Stimulated activated CD4-positive, alpha-beta T cell treated with anti-CD3 and anti-CD28 coated beads, Interleukin-4, amount 100 ng/mL, for 24 hours (primary cell): ENCODE measurements at regions not wholly inside any gene's neighbourhood (a gene's known extent, or its start where the extent isn't known, plus 50 kb on each side); places are given as distances from the start of the nearest gene placed in this dataset.

Experiments
- DNase-seq: peaks from one replicate; pipeline ENCODE4 v3.0.0-alpha.2; 2020

DNA sequence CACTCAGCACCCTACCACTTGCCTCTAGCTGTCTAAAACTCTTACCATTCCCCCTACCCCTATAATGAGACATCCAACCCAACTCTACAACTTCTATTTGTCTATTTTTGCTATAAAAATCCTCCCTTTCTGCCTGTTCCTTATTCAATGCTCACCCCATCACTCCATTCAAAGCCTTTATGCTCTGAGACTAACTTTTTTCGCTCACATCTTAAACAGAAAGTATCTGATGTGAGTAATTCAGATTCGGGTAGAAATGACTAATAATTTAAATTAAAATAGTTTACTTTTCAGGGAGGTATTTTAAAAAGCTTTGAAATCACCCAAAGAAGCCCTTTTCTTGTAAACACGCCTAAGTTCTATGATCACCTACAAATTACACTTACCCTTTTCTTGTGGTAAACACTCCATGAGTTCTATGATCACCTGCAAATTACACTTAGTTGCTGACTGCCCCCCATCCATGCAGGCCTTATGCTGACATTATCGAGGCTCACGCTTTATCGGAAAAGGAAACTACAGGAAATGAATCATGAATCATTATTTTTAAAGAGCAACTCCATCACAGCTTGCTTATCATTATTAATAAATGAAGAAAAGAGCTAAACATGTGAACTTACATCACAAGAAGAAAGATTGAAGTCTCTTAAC, 168.7 kb upstream of the PPP1R2C start:
- DNase-seq, result no peak

DNA sequence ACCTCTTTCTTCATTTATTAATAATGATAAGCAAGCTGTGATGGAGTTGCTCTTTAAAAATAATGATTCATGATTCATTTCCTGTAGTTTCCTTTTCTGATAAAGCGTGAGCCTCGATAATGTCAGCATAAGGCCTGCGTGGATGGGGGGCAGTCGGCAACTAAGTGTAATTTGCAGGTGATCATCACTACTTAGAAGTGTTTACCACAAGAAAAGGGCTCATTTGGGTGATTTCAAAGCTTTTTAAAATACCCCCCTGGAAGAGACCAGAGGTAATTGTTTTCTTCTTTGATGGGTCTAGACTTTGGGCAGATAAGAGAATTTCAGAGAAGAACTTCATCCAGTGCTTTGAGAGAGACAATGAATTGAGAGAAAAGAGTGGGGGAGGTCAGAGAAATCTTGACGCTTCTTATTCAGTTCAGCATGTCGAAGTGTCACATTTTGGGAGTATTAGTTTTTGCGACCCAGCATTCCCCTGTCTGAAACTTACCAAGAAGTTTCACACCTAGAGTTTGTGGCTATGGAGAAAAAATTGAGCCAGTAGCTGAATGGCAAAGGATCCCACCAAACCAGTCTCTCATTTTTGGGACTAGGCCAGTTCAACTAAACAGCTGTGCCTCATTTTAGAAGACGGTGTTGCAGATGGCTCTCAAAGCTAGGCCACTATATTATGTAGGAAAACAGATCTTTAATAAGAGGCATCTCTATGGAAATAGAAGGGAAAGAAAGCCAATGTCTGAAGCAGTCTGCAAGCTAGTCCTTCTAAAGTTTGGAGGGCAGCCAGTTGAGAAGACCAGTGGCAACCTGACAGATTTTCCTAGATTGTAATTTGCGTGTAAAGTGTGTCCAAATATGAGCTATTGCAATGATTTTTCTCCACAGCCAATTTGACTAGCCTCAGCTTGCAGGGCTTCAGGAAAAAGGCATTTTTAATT, 171.0 kb upstream of the PPP1R2C start:
- no peak for DNase-seq

DNA sequence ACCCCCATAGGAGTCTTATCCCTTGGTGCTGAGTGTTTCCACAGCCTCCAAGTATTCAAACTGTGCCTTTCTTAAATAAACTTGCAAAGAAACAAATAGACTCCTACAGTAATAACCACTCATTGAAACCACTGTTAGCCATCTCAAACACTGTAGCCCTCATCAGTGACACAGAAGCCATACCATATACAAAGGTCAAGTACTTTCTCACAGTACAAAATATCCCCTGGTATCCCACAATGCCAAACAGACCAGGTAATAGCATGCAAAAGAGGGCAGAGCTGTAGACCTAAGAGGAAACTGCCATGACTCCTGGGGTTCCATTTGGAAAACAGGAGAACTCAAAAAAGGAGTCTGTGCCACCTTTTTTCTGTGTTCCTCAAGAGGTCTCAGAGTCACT, 173.8 kb upstream of the PPP1R2C start:
- DNase-seq, result no peak

DNA sequence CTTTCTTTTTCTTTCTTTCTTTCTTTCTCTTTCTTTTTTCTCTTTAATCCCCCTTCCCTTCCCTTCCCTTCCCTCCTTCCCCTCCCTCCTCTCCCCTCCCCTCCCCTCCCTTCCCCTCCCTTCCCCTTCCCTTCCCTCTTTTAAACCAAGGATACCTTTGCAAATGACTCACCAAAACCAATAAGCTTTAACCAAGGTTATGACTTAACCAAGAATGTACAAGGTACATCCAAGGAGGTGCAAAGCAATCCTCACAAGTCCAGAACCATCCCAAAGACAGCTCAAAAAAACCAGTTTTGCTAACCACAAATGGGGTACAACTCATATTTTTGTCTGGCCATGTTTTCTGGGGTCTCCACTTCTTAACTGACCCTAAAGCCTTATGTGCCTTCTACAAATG, 174.7 kb upstream of the PPP1R2C start:
- no peak for DNase-seq

DNA sequence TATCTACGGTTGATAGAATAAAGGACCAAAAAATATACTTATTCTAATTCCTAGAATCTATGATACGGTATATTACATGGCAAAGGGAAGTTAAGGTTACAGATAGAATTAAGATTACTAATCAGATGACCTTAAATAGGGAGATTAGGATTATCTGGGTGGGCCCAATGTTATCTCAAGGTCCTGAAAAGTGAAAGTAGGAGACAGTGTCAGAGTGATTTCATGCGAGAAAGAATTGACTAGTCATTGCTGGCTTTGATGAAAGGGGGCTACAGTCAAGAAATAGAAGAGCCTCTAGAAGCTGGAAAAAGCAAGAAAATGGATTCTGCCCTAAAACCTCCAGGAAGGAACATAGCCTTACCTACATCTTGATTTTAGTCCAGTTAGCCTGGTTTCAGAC, 176.9 kb upstream of the PPP1R2C start:
- no peak for DNase-seq

DNA sequence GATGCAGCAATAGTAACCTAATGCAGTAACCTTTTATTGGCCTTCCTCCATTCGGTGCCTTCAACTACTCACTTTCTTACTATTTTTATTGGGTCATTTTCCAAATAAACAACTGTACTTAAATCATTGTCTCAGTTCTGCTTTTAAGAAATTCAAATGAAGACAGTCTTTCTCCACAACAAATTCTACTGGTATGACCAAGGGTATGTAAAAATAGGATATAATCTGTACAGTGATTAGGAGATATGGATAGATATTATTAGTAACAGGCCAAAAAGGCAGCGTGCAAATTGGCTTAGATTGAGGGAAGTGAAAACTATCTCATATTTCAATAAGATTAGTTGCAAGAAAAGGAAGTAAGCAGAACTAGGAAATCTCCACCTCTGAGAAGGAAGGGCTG, 177.4 kb upstream of the PPP1R2C start:
- DNase-seq, result no peak

DNA sequence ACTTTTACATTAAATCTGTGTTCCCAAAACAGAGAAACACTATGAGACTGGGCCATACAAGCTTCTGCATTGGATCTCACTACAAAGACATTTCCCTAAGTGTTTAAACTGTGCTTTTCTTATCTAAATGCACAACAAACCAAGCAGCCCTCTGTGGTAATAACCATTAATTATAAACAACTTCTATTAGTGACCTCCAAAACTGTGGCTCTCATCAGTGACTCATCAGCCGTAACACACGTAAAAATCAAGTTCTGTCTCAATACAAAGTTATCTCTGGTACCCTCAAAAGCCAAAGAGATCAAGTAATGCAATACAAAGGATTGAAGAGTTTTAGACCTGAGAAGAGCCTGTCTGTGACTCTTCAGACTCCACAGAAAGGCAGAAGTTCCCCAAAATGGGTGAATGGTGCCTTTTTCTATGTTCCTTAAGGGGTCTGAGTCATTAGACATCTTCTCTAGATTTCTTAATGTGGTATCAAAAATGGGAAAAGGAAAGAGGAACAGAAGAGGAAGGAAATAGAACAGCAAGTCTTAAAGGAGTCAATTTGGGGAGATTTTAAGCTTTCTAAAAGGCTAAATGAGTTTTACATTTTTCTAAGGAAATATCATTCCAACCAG, 189.8 kb upstream of the PPP1R2C start:
- no peak for DNase-seq

DNA sequence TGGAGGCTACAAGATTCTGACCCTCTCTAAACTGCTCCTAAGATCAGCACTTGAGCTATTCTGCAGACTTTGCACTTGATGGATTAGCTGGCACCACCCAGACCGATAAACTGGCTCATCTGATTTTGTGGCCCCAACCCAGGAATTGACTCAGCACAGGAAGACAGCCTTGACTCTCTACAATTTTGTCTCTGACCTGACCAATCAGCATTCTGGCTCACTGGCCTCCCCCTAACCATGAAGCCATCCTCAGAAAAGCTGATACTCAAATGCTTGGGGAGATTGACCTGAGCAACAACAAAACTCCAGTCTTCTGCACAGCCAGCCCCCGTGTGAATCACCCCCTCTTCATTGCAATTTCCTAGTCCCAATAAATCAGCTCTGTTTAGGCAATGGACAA, 195.4 kb upstream of the PPP1R2C start:
- no peak for DNase-seq

DNA sequence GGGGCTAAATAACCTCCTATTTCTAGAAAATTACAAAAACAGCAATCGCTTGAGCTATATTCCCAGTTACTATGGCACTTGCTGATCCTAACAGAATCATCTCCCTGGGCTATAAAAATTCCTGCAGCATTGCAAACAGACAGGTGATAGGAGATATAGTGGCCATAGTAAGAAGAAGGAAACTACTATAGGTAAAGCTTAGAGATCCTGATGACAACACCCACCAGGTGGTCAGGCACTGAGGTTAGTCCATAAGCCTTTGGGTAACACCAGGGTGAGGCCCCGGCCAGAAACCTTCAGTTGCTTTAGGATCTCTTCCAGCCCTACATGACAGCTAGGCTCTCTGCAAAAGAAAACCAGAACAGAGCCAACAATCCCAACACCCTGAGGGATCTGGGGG, 197.9 kb upstream of the PPP1R2C start:
- no peak for DNase-seq

DNA sequence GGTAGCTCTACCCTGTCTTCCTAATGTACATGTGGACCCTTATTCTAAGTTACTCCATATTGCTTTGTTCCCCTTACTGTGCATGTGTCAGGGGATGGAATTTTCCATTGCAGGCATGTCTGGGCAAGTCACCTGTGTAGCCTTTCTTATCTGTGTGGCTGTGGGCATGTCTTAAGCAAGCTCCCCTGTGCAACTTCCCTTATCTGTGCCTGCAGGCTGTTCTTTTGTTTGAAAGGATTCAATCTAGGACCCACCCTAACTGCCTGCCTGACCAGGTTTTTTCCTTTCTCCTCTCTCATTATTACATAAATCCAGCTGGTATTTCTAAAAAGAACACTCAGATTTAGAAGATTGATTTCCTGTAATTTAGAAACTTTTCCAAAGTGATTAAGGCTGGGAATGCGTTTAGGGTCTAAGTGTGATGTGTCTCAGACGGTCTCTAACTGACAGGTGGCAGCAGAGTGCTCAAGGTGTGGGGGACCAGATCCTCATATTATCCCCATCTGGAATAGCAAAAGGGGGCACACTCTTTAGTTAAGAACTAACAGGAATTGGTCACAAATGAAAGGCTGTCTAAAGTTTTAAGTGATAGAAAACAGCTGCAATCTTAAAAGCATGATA, 198.9 kb upstream of the PPP1R2C start:
- no peak for DNase-seq

DNA sequence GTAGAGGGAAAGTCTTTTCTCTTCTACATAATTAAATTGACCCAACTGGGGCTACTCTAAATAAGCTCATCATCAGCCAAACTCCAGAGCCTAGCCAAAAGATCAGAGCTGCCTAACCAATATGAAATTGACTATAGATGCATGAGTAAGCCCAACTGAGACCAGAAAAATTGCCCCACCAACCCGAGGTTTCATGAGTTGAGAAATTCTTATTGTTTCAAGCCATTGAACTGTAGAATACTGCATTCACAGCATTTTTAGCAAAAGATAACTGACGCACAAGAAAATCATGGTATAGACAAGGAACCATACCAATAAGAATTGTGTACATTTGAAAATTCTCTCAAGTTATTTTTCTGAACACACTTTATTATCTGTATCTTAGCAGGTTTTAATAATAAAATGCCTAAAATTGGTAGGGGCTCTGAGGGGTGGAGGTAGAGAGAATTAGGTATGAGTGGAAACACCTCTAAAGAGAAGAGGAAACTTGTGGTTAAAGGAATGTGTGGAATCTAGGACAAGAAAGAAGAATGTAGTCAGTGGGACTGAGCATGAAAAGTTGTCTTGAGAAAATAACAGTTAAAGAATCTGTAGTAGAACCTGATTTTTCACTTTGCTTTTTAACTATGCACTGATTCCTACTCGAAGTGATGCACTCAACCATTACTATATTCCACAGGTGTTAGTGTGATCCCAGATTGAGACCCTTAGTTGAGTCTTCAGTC, 200.9 kb upstream of the PPP1R2C start:
- DNase-seq, result no peak

DNA sequence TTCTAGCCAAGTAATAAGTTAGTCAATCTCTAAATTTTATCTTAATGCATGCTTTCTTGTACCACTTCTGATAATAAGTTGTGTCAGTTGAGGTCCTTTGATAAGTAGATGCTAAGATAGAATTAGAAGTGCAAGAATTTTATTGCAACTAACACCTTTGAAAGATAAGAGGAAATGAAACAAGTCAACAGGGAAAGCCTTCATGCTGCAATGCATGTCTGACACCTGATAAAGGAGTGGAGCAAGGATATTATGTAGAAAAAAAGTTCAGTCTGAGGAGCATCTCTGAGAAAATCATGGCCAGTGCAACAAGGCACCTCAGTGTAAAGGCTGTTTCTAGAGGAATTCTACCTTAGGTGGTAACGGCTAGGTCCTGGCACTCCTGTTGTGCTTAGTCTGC, 210.7 kb upstream of the PPP1R2C start:
- no peak for DNase-seq

DNA sequence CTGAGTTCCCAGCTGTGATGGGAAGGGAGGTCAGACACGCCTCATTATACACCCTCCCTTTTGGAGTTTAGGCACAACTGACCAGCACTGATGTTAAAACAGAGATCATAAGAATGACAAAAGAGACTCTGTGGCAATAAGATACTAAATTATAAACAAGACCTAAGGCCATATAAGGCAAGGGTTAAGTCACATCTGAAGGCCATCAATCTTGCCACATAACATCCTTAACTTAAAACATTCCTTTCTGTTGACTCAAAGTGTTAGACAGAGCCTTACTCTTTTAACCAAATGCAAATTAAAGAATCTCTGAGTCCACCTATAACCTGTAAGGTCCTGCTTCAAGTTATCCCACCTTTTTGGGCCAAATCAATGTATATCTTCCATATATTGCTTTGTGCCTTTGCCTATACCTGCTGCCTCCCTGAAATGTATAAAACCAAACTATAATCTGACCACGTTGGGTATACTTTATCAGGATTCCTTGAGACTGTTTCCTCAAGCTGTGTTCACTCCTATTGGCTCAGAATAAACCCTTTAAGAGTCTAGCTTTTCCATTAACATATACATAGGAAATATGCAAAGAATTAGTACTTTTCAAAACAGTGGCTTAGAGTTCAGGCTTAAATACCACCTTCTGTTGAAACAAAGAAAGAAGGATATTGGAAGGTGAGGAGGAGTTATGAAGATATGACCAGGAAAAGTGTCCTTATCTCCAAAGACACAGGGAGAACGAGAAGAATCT, 214.4 kb upstream of the PPP1R2C start:
- DNase-seq, result no peak

DNA sequence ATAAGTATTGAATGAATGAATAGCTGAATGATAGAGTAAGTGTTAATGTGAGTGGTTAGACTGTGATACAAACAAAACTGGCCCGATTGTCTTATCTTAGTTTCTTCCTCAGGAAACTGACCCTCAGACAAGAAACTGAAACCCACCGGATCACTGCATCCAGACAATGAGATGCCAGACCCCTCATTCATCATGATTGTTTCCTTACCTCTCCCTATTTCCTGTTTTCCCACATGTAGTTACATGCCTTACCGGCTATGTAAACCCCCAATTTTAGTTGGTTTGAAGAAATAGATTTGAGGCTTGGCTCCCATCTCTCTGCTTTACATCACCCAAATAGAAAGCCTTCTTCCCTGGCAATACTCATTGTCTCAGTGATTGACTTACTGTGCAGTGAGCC, 218.9 kb upstream of the PPP1R2C start:
- no peak for DNase-seq

DNA sequence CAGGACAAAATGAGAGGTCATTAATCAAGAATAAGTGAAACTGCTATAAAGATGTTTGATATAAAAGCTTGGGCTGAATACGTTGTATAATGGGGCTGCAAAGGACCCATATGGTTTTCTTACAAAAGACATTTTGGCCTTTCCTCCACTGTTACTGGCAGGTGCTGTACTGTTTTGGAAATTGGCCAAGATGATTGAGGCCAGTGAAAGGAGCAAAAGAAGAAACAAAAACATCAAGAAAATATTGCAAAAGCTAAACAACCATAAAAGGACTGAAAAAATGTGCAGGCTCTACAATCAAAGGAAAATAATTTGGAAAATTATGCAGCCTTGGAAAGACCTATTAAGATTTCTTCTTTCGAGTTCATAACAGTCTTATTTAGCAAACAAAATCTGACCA, 222.2 kb upstream of the PPP1R2C start:
- DNase-seq, result no peak

DNA sequence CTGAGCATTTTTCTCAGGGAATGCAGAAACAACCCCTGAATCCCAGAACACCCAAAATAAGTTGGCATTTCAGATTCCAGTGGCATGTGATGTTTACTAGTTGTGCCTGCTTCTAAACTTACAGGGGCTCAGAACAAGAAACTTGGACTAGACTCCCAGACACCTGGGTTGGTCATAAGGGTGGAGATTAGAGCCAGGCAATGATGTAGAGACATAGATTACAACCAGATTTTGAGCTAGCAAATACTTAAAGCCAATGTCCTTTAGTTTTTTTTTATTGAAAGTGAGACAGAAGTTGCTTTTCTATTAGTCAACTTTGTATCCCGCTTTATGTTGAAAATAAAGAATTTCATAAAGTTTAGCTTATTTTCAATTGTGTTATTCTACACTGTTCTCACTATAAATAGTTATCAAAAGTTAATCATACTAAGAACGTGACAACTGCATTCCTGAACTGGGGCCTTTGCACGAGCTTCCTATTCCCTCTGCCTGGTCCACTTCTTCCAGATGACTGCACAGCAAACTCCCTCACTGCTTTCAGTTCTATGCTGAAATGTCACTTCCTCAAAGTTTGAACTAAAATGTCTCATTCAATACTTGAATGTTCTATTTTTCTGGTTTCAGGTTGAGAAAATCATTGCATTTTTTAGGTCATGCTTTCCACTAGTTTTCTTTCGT, 224.7 kb upstream of the PPP1R2C start:
- DNase-seq, result no peak

DNA sequence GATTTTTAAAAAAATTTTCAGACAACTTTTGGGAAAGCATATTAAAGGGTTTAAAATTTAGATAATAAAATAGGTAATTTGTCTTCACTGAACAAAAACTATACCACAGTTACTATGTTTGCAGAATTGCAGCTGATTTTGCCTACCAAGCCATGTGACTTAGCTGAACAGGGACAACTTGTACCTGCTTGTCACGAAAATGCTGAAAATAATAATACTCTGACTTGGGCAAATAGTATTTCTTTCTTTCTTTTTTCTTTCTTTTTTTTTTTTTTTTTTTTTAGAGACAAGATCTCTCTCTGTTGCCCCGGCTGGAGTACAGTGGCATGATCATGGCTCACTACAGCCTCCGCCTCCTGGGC, 225.2 kb upstream of the PPP1R2C start:
- no peak for DNase-seq

DNA sequence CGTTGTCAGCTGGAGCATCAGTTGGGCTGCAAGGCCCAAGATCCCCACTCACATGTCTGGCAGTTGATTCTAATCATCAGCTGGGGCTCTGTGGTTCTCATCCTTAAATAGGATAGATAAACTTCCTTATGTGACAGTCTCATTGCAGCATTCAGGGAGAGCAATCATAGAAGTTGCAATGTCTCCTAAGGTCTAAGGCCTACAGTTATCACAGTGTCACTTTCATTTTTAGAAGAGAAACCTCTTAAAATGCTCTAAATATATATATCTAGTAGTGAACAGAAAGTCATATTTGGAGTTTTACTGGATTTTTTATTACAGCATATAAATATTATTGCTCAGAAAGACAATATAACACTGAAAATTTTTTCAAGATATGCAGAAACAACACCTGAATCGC, 226.0 kb upstream of the PPP1R2C start:
- DNase-seq, result no peak

DNA sequence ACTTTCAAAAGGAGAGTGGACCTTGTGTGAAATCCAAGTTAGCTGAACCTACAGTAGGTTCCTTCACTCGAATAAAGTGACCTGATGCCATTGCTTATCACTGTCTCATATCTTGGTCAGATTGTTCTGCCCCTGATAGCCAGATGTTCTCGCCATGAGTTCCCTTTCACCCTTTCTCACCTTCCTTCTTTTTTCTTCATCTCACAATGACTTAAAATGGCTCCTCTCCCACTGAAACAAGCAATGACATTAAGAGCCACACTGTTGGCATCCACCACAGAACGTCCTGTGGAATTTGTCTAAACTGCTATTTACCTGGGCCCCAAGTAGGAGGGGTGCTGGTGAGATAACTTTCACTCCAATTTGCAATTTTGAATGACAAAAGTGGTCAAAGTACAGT, 227.6 kb upstream of the PPP1R2C start:
- no peak for DNase-seq

DNA sequence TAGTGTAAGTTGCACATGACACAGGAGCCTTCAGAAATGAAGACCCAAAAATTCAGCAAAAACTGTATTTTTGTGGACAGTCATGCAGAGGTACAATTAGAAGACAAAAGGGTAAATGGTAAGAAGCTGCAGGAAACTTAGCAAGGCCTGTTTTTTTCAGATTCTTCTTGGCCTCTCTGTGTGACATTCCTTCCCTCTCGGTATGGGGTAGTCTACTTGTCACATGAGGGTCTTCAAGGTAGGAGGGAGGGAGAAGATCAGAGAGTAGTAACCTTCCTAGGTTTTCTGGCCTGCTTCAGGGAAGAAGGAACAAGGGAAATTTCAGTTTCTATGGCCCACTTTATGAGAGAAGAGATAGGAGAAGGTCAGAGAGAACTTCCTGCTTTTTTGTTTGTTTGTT, 230.4 kb upstream of the PPP1R2C start:
- no peak for DNase-seq

DNA sequence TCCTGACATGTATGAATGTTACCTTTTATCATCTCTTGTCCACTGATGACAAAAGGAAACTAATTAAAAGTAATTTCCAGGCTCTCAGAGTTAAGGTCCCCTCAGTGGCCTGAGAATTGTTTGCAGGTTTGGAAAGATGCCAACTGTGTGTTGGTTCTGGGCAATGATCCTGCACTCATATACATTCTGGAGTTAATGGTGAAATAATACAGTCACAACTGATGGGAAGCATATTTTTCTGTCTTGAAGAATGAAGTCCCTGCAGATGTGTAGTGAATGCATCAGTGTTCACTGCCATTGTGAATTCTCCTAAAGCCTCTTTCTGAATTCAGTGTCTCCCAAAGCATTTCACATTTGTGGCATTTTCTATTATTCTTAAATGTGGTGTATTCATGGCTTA, 238.1 kb upstream of the PPP1R2C start:
- DNase-seq, result no peak

DNA sequence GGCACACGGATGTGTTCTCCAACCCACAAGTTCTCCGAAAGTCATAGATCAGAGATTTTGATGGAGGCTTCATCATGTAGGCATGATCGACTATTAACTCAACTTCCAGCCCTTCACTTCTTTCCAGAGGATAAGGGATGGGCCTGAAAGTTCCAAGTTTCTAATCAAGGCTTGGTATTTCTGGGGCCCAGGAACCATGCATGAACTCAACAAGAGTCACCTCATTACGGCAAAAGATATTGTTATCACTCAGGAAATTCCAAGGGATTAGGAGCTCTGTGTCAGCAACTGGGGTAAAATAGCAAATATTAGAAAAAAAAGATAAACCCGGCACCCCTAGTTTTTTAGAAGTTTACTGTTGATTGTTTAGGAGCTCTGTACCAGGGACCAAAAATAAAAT, 240.1 kb upstream of the PPP1R2C start:
- no peak for DNase-seq
